ENCODE measurements at regions not wholly inside any gene's neighbourhood (a gene's known extent, or its start where the extent isn't known, plus 50 kb on each side); places are given as distances from the start of the nearest gene placed in this dataset.

DNA sequence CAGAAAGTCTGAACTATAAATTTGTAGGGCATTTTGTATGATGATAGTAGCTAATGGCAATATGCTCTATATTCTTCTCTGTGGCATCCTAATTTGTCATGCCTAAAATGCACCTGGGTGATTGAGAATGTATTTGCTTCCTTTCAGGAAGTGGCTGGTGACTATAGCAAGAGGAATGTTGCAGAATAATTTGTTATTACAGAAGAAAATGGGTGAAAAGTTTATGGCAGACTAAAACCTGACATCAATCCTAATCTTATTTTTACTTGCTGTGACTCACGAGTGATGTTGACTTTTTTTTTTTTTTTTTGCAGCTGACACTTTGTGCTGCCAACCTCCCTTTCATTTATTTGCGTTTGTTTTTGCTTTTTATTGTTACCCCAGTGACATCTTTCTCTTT lies 141.1 kb downstream of the MSL3 start:
- no peak for TF ChIP-seq TCF12 (IDR thresholded peaks at IDR 0.05; ENCODE audit: low read depth)
- no peak for TF ChIP-seq ZBTB7A (IDR thresholded peaks at IDR 0.05; ENCODE audit: low read depth)
- no peak for TF ChIP-seq YY1 (IDR thresholded peaks at IDR 0.05; ENCODE audit: low read depth)
- TF ChIP-seq, protein P1, sequence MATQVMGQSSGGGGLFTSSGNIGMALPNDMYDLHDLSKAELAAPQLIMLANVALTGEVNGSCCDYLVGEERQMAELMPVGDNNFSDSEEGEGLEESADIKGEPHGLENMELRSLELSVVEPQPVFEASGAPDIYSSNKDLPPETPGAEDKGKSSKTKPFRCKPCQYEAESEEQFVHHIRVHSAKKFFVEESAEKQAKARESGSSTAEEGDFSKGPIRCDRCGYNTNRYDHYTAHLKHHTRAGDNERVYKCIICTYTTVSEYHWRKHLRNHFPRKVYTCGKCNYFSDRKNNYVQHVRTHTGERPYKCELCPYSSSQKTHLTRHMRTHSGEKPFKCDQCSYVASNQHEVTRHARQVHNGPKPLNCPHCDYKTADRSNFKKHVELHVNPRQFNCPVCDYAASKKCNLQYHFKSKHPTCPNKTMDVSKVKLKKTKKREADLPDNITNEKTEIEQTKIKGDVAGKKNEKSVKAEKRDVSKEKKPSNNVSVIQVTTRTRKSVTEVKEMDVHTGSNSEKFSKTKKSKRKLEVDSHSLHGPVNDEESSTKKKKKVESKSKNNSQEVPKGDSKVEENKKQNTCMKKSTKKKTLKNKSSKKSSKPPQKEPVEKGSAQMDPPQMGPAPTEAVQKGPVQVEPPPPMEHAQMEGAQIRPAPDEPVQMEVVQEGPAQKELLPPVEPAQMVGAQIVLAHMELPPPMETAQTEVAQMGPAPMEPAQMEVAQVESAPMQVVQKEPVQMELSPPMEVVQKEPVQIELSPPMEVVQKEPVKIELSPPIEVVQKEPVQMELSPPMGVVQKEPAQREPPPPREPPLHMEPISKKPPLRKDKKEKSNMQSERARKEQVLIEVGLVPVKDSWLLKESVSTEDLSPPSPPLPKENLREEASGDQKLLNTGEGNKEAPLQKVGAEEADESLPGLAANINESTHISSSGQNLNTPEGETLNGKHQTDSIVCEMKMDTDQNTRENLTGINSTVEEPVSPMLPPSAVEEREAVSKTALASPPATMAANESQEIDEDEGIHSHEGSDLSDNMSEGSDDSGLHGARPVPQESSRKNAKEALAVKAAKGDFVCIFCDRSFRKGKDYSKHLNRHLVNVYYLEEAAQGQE (IDR thresholded peaks at IDR 0.05; ENCODE audit: low read depth) = no peak
- no peak for TF ChIP-seq EP300 (IDR thresholded peaks at IDR 0.05; ENCODE audit: borderline replicate concordance)
- TF ChIP-seq, protein P2, sequence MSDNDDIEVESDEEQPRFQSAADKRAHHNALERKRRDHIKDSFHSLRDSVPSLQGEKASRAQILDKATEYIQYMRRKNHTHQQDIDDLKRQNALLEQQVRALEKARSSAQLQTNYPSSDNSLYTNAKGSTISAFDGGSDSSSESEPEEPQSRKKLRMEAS (IDR thresholded peaks at IDR 0.05) = no peak
- TF ChIP-seq CREB1 (IDR thresholded peaks at IDR 0.05; ENCODE audit: low read depth) = no peak
- no peak for TF ChIP-seq EGR1 (IDR thresholded peaks at IDR 0.05)
- no peak for TF ChIP-seq TEAD4 (IDR thresholded peaks at IDR 0.05)
- TF ChIP-seq TAF1 (IDR thresholded peaks at IDR 0.05; ENCODE audit: low read depth) = no peak
- TF ChIP-seq, protein P3, sequence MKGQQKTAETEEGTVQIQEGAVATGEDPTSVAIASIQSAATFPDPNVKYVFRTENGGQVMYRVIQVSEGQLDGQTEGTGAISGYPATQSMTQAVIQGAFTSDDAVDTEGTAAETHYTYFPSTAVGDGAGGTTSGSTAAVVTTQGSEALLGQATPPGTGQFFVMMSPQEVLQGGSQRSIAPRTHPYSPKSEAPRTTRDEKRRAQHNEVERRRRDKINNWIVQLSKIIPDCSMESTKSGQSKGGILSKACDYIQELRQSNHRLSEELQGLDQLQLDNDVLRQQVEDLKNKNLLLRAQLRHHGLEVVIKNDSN (IDR thresholded peaks at IDR 0.05) = no peak

DNA sequence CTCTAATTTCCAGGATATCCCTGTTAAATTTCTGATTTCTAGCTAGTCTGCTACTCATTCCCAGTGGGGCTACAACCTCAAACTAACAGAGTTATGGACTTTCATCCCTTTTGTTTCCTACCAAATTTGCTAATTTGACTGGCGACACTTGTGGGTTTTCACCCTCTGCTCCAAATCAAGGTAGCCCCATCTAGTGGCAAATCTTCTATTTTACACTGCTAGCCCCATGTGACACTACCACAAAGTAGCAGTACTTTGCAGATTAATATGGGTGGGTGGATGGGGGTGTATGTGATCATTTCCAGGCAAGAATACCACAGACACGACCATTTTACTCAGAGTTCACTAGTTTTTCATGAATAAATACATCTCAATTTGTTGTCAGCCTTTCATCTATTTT lies 150.3 kb downstream of the MSL3 start:
- TF ChIP-seq RAD21 (IDR thresholded peaks at IDR 0.05; ENCODE audit: low read depth) (peak; percentile 35), CEBPB (IDR thresholded peaks at IDR 0.05) (no peak)

DNA sequence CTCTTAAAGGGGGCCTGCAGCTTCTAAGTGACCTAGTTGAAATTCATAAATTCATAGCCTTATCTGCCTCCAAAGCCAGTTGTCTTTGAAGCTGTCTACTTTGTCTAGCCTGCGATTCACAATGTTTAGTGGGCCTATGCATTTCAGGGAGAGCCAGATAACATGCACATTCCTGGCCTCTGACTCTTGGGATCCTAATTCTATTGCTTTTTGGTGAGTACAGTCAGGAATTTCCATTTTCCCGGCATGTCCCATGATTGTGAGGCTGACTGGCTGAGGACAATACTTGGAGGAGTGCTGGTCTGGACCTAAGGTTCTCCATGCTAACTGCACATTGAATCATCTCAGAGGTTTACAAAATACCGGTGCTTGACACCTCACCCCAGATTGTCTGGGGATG lies 155.0 kb downstream of the MSL3 start:
- TF ChIP-seq RAD21 (IDR thresholded peaks at IDR 0.05; ENCODE audit: low read depth) (no peak), CEBPB (IDR thresholded peaks at IDR 0.05) (no peak), ZBTB7A (IDR thresholded peaks at IDR 0.05; ENCODE audit: low read depth) (no peak), FOXM1 (IDR thresholded peaks at IDR 0.05; ENCODE audit: borderline replicate concordance, low read depth) (no peak), EGR1 (IDR thresholded peaks at IDR 0.05) (no peak), TCF12 (IDR thresholded peaks at IDR 0.05; ENCODE audit: low read depth) (no peak), CREB1 (IDR thresholded peaks at IDR 0.05; ENCODE audit: low read depth) (no peak), EP300 (IDR thresholded peaks at IDR 0.05; ENCODE audit: borderline replicate concordance) (no peak), TEAD4 (IDR thresholded peaks at IDR 0.05) (no peak), TAF1 (IDR thresholded peaks at IDR 0.05; ENCODE audit: low read depth) (no peak), NFIC (IDR thresholded peaks at IDR 0.05) (no peak), YY1 (IDR thresholded peaks at IDR 0.05; ENCODE audit: low read depth) (no peak)
- TF ChIP-seq, protein P1 (IDR thresholded peaks at IDR 0.05; ENCODE audit: low read depth) = no peak
- TF ChIP-seq, protein P3 (IDR thresholded peaks at IDR 0.05) = no peak
- TF ChIP-seq, protein P2 (IDR thresholded peaks at IDR 0.05) = no peak

DNA sequence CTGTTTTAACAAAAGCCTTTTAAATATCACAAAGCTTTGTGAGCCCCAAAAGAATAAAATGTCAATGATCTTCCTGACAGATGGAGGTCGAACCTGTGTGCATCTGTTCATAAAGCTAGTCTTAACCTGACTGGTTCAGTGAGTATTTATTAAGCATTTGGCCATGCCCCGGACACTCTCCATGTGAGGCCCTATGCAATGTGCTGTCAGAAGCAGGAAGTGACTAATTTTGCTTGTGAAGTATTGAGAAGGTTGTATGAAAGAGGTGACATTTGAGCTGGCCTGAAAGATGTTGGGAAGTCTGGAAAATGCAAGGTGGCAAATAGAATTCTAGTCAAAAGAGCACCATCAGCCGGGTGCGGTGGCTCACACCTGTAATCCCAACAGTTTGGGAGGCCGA lies 171.4 kb downstream of the MSL3 start:
- TF ChIP-seq EP300 (IDR thresholded peaks at IDR 0.05; ENCODE audit: borderline replicate concordance) = no peak
- no peak for TF ChIP-seq CEBPB (IDR thresholded peaks at IDR 0.05)
- TF ChIP-seq ZBTB7A (IDR thresholded peaks at IDR 0.05; ENCODE audit: low read depth) = no peak
- no peak for TF ChIP-seq FOXM1 (IDR thresholded peaks at IDR 0.05; ENCODE audit: borderline replicate concordance, low read depth)
- no peak for TF ChIP-seq TCF12 (IDR thresholded peaks at IDR 0.05; ENCODE audit: low read depth)
- no peak for TF ChIP-seq TAF1 (IDR thresholded peaks at IDR 0.05; ENCODE audit: low read depth)
- TF ChIP-seq RAD21 (IDR thresholded peaks at IDR 0.05; ENCODE audit: low read depth) = no peak
- TF ChIP-seq TEAD4 (IDR thresholded peaks at IDR 0.05) = no peak
- TF ChIP-seq, protein P1 (IDR thresholded peaks at IDR 0.05; ENCODE audit: low read depth) = no peak
- no peak for TF ChIP-seq YY1 (IDR thresholded peaks at IDR 0.05; ENCODE audit: low read depth)
- no peak for TF ChIP-seq CREB1 (IDR thresholded peaks at IDR 0.05; ENCODE audit: low read depth)
- TF ChIP-seq NFIC (IDR thresholded peaks at IDR 0.05) = no peak
- TF ChIP-seq, protein P3 (IDR thresholded peaks at IDR 0.05) = no peak
- TF ChIP-seq, protein P2 (IDR thresholded peaks at IDR 0.05) = no peak
- TF ChIP-seq EGR1 (IDR thresholded peaks at IDR 0.05) = no peak

Data from Ishikawa (cell line).